ENCODE measurements at regions not wholly inside any gene's neighbourhood (a gene's known extent, or its start where the extent isn't known, plus 50 kb on each side); places are given as distances from the start of the nearest gene placed in this dataset.

- TF ChIP-seq CTCF (conservative IDR thresholded peaks at IDR 0.05; ENCODE audit: low read length) (no peak), EZH2phosphoT487 (IDR thresholded peaks at IDR 0.05; ENCODE audit: borderline replicate concordance) (no peak)
Observed at GRCh38 chr1:106458866-106459265, 597.6 kb upstream of the PRMT6 start.
